ENCODE measurements at regions not wholly inside any gene's neighbourhood (a gene's known extent, or its start where the extent isn't known, plus 50 kb on each side); places are given as distances from the start of the nearest gene placed in this dataset.

- no peak for TF ChIP-seq POLR2A (IDR thresholded peaks at IDR 0.05)
- TF ChIP-seq, protein P1, sequence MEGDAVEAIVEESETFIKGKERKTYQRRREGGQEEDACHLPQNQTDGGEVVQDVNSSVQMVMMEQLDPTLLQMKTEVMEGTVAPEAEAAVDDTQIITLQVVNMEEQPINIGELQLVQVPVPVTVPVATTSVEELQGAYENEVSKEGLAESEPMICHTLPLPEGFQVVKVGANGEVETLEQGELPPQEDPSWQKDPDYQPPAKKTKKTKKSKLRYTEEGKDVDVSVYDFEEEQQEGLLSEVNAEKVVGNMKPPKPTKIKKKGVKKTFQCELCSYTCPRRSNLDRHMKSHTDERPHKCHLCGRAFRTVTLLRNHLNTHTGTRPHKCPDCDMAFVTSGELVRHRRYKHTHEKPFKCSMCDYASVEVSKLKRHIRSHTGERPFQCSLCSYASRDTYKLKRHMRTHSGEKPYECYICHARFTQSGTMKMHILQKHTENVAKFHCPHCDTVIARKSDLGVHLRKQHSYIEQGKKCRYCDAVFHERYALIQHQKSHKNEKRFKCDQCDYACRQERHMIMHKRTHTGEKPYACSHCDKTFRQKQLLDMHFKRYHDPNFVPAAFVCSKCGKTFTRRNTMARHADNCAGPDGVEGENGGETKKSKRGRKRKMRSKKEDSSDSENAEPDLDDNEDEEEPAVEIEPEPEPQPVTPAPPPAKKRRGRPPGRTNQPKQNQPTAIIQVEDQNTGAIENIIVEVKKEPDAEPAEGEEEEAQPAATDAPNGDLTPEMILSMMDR (IDR thresholded peaks at IDR 0.05): no peak
- no peaks in the 10 kb centered on the region for H3K36me3 ChIP-seq (ENCODE audit: low read depth, missing control alignments)
- H3K4me1 ChIP-seq: peaks cover 3% of the 10 kb centered on the region
- H3K27ac ChIP-seq: no peak overlapping the region
- intact Hi-C loops (cut with DNase I; ENCODE audit: low total_unique reads): no loop called here
- no peak overlapping the region for H3K4me3 ChIP-seq
- no peaks in the 10 kb centered on the region for H3K9me3 ChIP-seq
- no peaks in the 10 kb centered on the region for H3K27me3 ChIP-seq
- no peak for DNase-seq
- WGBS, 2 donors: 80 to 87% methylated on average over 9 of the region's 9 CpGs
These were observed 88.4 kb upstream of the LANCL2 start for GRCh38 chr7:55276572-55277295.

- Histone ChIP-seq H3K36me3 (ENCODE audit: low read depth, missing control alignments) (no peaks in the 10 kb centered on the region), H3K4me3 (no peak overlapping the region), H3K4me1 (peaks cover 3% of the 10 kb centered on the region), H3K27me3 (no peaks in the 10 kb centered on the region), H3K9me3 (no peaks in the 10 kb centered on the region), H3K27ac (no peak overlapping the region)
- no peak for DNase-seq
- TF ChIP-seq POLR2A (IDR thresholded peaks at IDR 0.05): no peak
- TF ChIP-seq, protein P1 (IDR thresholded peaks at IDR 0.05): no peak
- 60 to 80% methylated on average over 2 to 6 of the region's 6 CpGs for WGBS, 2 donors
- intact Hi-C loops (cut with DNase I; ENCODE audit: low total_unique reads): no loop called here
These were observed 87.2 kb upstream of the LANCL2 start for GRCh38 chr7:55277916-55278315.

DNA sequence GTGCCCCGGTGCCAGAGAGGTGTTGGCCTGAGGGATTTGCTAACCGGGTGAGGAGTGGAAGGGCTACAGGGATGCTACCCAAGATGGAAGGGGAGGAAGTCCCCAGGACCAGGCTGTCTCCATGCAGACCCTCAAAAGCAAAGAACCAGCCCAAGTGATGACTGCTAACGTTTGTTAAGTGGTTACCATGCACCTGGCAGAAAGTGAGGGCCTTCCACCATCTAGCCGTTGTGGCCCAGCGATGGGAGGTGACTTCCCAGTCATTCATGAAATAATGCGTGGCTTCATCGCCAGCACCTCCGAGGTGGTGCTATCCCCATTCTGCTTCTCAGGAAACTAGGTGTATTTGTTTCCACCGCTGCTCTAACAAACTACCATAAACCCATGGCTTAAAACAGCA lies 86.8 kb upstream of the LANCL2 start:
- TF ChIP-seq, protein P1 (IDR thresholded peaks at IDR 0.05): no peak
- no peak for TF ChIP-seq POLR2A (IDR thresholded peaks at IDR 0.05)
- 72 to 77% methylated on average over 9 of the region's 9 CpGs for WGBS, 2 donors
- H3K27me3 ChIP-seq: no peaks in the 10 kb centered on the region
- H3K4me1 ChIP-seq: peaks cover 3% of the 10 kb centered on the region
- intact Hi-C loops (cut with DNase I; ENCODE audit: low total_unique reads): no loop called here
- H3K36me3 ChIP-seq (ENCODE audit: low read depth, missing control alignments): no peaks in the 10 kb centered on the region
- H3K27ac ChIP-seq: no peak overlapping the region
- DNase-seq: no peak
- no peaks in the 10 kb centered on the region for H3K9me3 ChIP-seq
- H3K4me3 ChIP-seq: peak overlapping the region in 1 of 2 donors; percentile 24

DNA sequence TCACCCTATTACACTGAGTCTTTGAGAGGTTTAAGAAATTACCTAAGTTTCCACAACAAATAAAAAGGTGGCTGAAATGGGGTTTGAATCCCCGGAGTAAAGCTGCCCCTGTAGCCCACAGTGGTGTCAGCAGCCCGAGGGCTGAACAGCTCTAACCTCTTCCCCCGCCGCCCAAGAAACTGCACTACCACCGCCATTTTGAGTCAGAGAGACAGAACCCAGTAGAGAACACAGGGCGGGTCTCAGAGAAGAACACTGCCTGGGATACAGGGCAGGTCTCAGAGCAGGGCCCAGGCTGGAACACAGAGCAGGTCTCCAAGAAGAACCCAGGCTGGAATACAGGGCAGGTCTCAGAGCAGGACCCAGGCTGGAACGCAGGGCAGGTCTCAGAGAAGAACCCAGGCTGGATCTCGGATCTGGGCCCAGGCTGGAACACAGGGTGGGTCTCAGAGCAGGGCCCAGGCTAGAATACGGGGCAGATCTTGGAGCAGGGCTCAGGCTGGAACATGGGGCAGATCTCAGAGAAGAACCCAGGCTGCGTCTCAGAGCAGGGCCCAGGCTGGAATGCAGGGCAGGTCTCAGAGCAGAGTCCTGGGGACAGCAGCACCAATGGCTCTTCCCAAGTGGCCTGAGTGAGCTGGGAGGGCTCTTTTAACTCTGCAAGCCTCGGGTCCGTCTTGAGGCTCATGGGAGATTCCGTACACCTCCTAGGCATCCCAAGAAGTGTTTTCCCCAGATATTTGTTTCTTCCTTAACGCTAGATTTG lies 85.9 kb upstream of the LANCL2 start:
- TF ChIP-seq, protein P1 (IDR thresholded peaks at IDR 0.05): no peak
- no peak for TF ChIP-seq POLR2A (IDR thresholded peaks at IDR 0.05)
- no peak for DNase-seq
- H3K27me3 ChIP-seq: no peaks in the 10 kb centered on the region
- peak overlapping the region in 1 of 2 donors; percentile 24 for H3K4me3 ChIP-seq
- intact Hi-C loops (cut with DNase I; ENCODE audit: low total_unique reads): no loop called here
- no peak overlapping the region for H3K27ac ChIP-seq
- peaks cover 3% of the 10 kb centered on the region for H3K4me1 ChIP-seq
- no peaks in the 10 kb centered on the region for H3K9me3 ChIP-seq
- H3K36me3 ChIP-seq (ENCODE audit: low read depth, missing control alignments): no peaks in the 10 kb centered on the region
- 50 to 61% methylated on average over 13 to 14 of the region's 14 CpGs for WGBS, 2 donors

All from testis (tissue), 2 donors.